Activated CD4-positive, alpha-beta memory T cell treated with anti-CD3 and anti-CD28 coated beads for 36 hours (primary cell): ENCODE measurements at regions not wholly inside any gene's neighbourhood (a gene's known extent, or its start where the extent isn't known, plus 50 kb on each side); places are given as distances from the start of the nearest gene placed in this dataset.

ENCODE experiments used
- CTCF ChIA-PET: fragments of 350-600 bp; sonication (Branson Sonifier 250); formaldehyde crosslinking; loops from one replicate; lab custom pipeline; 2021; ENCODE audit warnings: antibody characterized with exemption, inconsistent platforms; lab: Charles Lee
- POLR2A ChIA-PET: fragments of 350-600 bp; sonication (Branson Sonifier 250); formaldehyde crosslinking; loops from one replicate; lab custom pipeline; 2021; ENCODE audit warnings: antibody characterized with exemption; lab: Charles Lee
- DNase-seq: peaks from one replicate; pipeline ENCODE4 v3.0.0-alpha.2; 2020
- H3K27ac Mint-ChIP-seq: one replicate; pipeline ENCODE4 v1.8.0; 2021; ENCODE audit warnings: mixed read lengths
- H3K27me3 Mint-ChIP-seq: one replicate; pipeline ENCODE4 v1.8.0; 2021; ENCODE audit warnings: mixed read lengths
- H3K36me3 Mint-ChIP-seq: one replicate; pipeline ENCODE4 v1.8.0; 2021; ENCODE audit warnings: mixed read lengths
- H3K4me1 Mint-ChIP-seq: one replicate; pipeline ENCODE4 v1.8.0; 2021; ENCODE audit warnings: low read depth, mixed read lengths
- H3K4me3 Mint-ChIP-seq: one replicate; pipeline ENCODE4 v1.8.0; 2021; ENCODE audit warnings: mild to moderate bottlenecking, mixed read lengths
- H3K9me3 Mint-ChIP-seq: one replicate; pipeline ENCODE4 v1.8.0; 2021; ENCODE audit warnings: mixed read lengths
- intact Hi-C: fragments of 100-400 bp; cut with micrococcal nuclease; formaldehyde crosslinking; loops from one replicate; pipeline ENCODE4 v1.15.1; 2023

- H3K9me3 Mint-ChIP-seq = no peaks in the 10 kb centered on the region
- no peaks in the 10 kb centered on the region for H3K36me3 Mint-ChIP-seq
- H3K27ac Mint-ChIP-seq = no peak overlapping the region
- no peaks in the 10 kb centered on the region for H3K27me3 Mint-ChIP-seq
- POLR2A ChIA-PET = no interaction called here
- CTCF ChIA-PET = no interaction called here
- H3K4me3 Mint-ChIP-seq = no peak overlapping the region
- no peak for DNase-seq
- intact Hi-C loops = no loop called here
- H3K4me1 Mint-ChIP-seq = no peaks in the 10 kb centered on the region
These were observed 74.7 kb downstream of the BUD13 start for GRCh38 chr11:116698080-116698479.

GRCh38 chr11:116697639-116698038 lies 75.1 kb downstream of the BUD13 start:
- Mint-ChIP-seq H3K36me3 (no peaks in the 10 kb centered on the region), H3K27me3 (no peaks in the 10 kb centered on the region), H3K27ac (no peak overlapping the region), H3K4me3 (no peak overlapping the region), H3K9me3 (no peaks in the 10 kb centered on the region), H3K4me1 (no peaks in the 10 kb centered on the region)
- DNase-seq = no peak
- POLR2A ChIA-PET = no interaction called here
- CTCF ChIA-PET = no interaction called here
- intact Hi-C loops = no loop called here

- H3K9me3 Mint-ChIP-seq = no peaks in the 10 kb centered on the region
- H3K4me3 Mint-ChIP-seq = no peak overlapping the region
- no peak overlapping the region for H3K27ac Mint-ChIP-seq
- ChIA-PET CTCF (no interaction called here), POLR2A (no interaction called here)
- H3K36me3 Mint-ChIP-seq = no peaks in the 10 kb centered on the region
- DNase-seq = peak; percentile 24
- H3K27me3 Mint-ChIP-seq = no peaks in the 10 kb centered on the region
- intact Hi-C loops = no loop called here
- no peaks in the 10 kb centered on the region for H3K4me1 Mint-ChIP-seq
These were observed 75.8 kb downstream of the BUD13 start for GRCh38 chr11:116697011-116697410.

- no peak overlapping the region for H3K27ac Mint-ChIP-seq
- H3K27me3 Mint-ChIP-seq = no peaks in the 10 kb centered on the region
- no peak overlapping the region for H3K4me3 Mint-ChIP-seq
- intact Hi-C loops = no loop called here
- no peaks in the 10 kb centered on the region for H3K4me1 Mint-ChIP-seq
- no peaks in the 10 kb centered on the region for H3K36me3 Mint-ChIP-seq
- no peak for DNase-seq
- ChIA-PET POLR2A (no interaction called here), CTCF (no interaction called here)
- no peaks in the 10 kb centered on the region for H3K9me3 Mint-ChIP-seq
These were observed 76.3 kb downstream of the BUD13 start for GRCh38 chr11:116696381-116696941.

- no peak overlapping the region for H3K27ac Mint-ChIP-seq
- H3K27me3 Mint-ChIP-seq = no peaks in the 10 kb centered on the region
- H3K4me3 Mint-ChIP-seq = no peak overlapping the region
- no peak for DNase-seq
- H3K4me1 Mint-ChIP-seq = no peaks in the 10 kb centered on the region
- no peaks in the 10 kb centered on the region for H3K9me3 Mint-ChIP-seq
- POLR2A ChIA-PET = no interaction called here
- no peaks in the 10 kb centered on the region for H3K36me3 Mint-ChIP-seq
- intact Hi-C loops = no loop called here
- CTCF ChIA-PET = no interaction called here
These were observed 77.0 kb downstream of the BUD13 start for GRCh38 chr11:116695657-116696254.

- DNase-seq = no peak
- intact Hi-C loops = loop anchor here (5.0 kb wide), 2 partner anchors 183 to 243 kb away; no protein-coding TSS in a partner anchor
- Mint-ChIP-seq H3K4me1 (no peaks in the 10 kb centered on the region), H3K9me3 (no peaks in the 10 kb centered on the region), H3K27me3 (no peaks in the 10 kb centered on the region), H3K27ac (no peak overlapping the region), H3K4me3 (no peak overlapping the region), H3K36me3 (no peaks in the 10 kb centered on the region)
- POLR2A ChIA-PET = no interaction called here
- CTCF ChIA-PET = interaction anchor here (0.5 kb wide), 1 partner anchor 12 kb away, joined by 3 read pairs; no protein-coding TSS in a partner anchor
These were observed 77.8 kb downstream of the BUD13 start for GRCh38 chr11:116694815-116695590.

- CTCF ChIA-PET = no interaction called here
- POLR2A ChIA-PET = no interaction called here
- Mint-ChIP-seq H3K4me1 (no peaks in the 10 kb centered on the region), H3K27ac (no peak overlapping the region), H3K27me3 (no peaks in the 10 kb centered on the region), H3K4me3 (no peak overlapping the region), H3K36me3 (no peaks in the 10 kb centered on the region), H3K9me3 (no peaks in the 10 kb centered on the region)
- DNase-seq = no peak
- intact Hi-C loops = loop anchor here (5.0 kb wide), 2 partner anchors 182 to 242 kb away; no protein-coding TSS in a partner anchor
These were observed 78.5 kb downstream of the BUD13 start for GRCh38 chr11:116694349-116694725.

GRCh38 chr11:116693593-116694348 lies 79.0 kb downstream of the BUD13 start:
- Mint-ChIP-seq H3K36me3 (no peaks in the 10 kb centered on the region), H3K4me3 (no peak overlapping the region), H3K4me1 (no peaks in the 10 kb centered on the region), H3K27ac (no peak overlapping the region), H3K27me3 (no peaks in the 10 kb centered on the region), H3K9me3 (no peaks in the 10 kb centered on the region)
- DNase-seq = no peak
- ChIA-PET CTCF (no interaction called here), POLR2A (no interaction called here)
- intact Hi-C loops = loop anchor here (5.0 kb wide), 2 partner anchors 181 to 241 kb away; no protein-coding TSS in a partner anchor

- POLR2A ChIA-PET = no interaction called here
- CTCF ChIA-PET = no interaction called here
- intact Hi-C loops = loop anchor here (5.0 kb wide), 2 partner anchors 181 to 241 kb away; no protein-coding TSS in a partner anchor
- H3K4me3 Mint-ChIP-seq = no peak overlapping the region
- H3K27ac Mint-ChIP-seq = no peak overlapping the region
- H3K9me3 Mint-ChIP-seq = no peaks in the 10 kb centered on the region
- no peaks in the 10 kb centered on the region for H3K36me3 Mint-ChIP-seq
- no peak for DNase-seq
- H3K27me3 Mint-ChIP-seq = no peaks in the 10 kb centered on the region
- no peaks in the 10 kb centered on the region for H3K4me1 Mint-ChIP-seq
These were observed 79.7 kb downstream of the BUD13 start for GRCh38 chr11:116693102-116693570.

- H3K4me3 Mint-ChIP-seq = no peak overlapping the region
- no peaks in the 10 kb centered on the region for H3K4me1 Mint-ChIP-seq
- POLR2A ChIA-PET = no interaction called here
- no peaks in the 10 kb centered on the region for H3K9me3 Mint-ChIP-seq
- peaks cover 2% of the 10 kb centered on the region for H3K27me3 Mint-ChIP-seq
- no peak overlapping the region for H3K27ac Mint-ChIP-seq
- no peak for DNase-seq
- intact Hi-C loops = loop anchor here (5.0 kb wide), 2 partner anchors 180 to 240 kb away; no protein-coding TSS in a partner anchor
- CTCF ChIA-PET = interaction anchor here (0.6 to 3.7 kb wide), 12 partner anchors 9 to 1953 kb away, joined by 3 to 32 read pairs (median 4); no protein-coding TSS in a partner anchor
- no peaks in the 10 kb centered on the region for H3K36me3 Mint-ChIP-seq
These were observed 80.3 kb downstream of the BUD13 start for GRCh38 chr11:116692318-116693101.

GRCh38 chr11:116691771-116692177 lies 81.0 kb downstream of the BUD13 start:
- no peak overlapping the region for H3K4me3 Mint-ChIP-seq
- no peaks in the 10 kb centered on the region for H3K4me1 Mint-ChIP-seq
- peaks cover 2% of the 10 kb centered on the region for H3K27me3 Mint-ChIP-seq
- H3K27ac Mint-ChIP-seq = no peak overlapping the region
- H3K9me3 Mint-ChIP-seq = no peaks in the 10 kb centered on the region
- CTCF ChIA-PET = interaction anchor here (0.6 to 3.7 kb wide), 14 partner anchors 8 to 1953 kb away, joined by 3 to 32 read pairs (median 4); no protein-coding TSS in a partner anchor
- intact Hi-C loops = loop anchor here (5.0 kb wide), 2 partner anchors 179 to 239 kb away; no protein-coding TSS in a partner anchor
- H3K36me3 Mint-ChIP-seq = no peaks in the 10 kb centered on the region
- POLR2A ChIA-PET = no interaction called here
- DNase-seq = peak; percentile 71
